ENCODE measurements at regions not wholly inside any gene's neighbourhood (a gene's known extent, or its start where the extent isn't known, plus 50 kb on each side); places are given as distances from the start of the nearest gene placed in this dataset.

- Histone ChIP-seq H3K4me1 (no peaks in the 10 kb centered on the region), H3K27me3 (replicated peaks; ENCODE audit: control insufficient read depth, insufficient read depth, low read length) (no peaks in the 10 kb centered on the region), H3K4me3 (ENCODE audit: low read depth, low read length) (no peak overlapping the region), H3K9me3 (no peaks in the 10 kb centered on the region), H3K36me3 (ENCODE audit: control insufficient read depth, insufficient read depth, low read length) (no peaks in the 10 kb centered on the region)
- TF ChIP-seq CTCF (IDR thresholded peaks at IDR 0.05; ENCODE audit: insufficient read depth in 1 of 2, low read depth in 1 of 2, low read length in 1 of 2, severe bottlenecking in 1 of 2, unreplicated experiment in 1 of 2): no peak
- no peaks in the 10 kb centered on the region for H3K36me3 Mint-ChIP-seq (ENCODE audit: insufficient read depth, unreplicated experiment)
- no peak for DNase-seq
- BruUV-seq (replicated peaks): no TSS peak
- intact Hi-C loops (cut with micrococcal nuclease; ENCODE audit: unreplicated experiment): no loop called here
- H3K4me1 Mint-ChIP-seq (ENCODE audit: low read depth, unreplicated experiment): peaks cover 2% of the 10 kb centered on the region
- ChIA-PET POLR2A (no interaction called here), CTCF (no interaction called here)
- H3K27ac Mint-ChIP-seq (ENCODE audit: unreplicated experiment): peak overlapping the region; percentile 7
- no peak overlapping the region for H3K4me3 Mint-ChIP-seq (ENCODE audit: unreplicated experiment)
- no peaks in the 10 kb centered on the region for H3K9me3 Mint-ChIP-seq (ENCODE audit: unreplicated experiment)
- no peaks in the 10 kb centered on the region for H3K27me3 Mint-ChIP-seq (ENCODE audit: insufficient read depth, unreplicated experiment)
These were observed 217.6 kb upstream of the FOXQ1 start for GRCh38 chr6:1094306-1094705.

- no peak overlapping the region for H3K4me3 Mint-ChIP-seq (ENCODE audit: unreplicated experiment)
- H3K4me3 ChIP-seq (ENCODE audit: low read depth, low read length): no peak overlapping the region
- H3K4me1 ChIP-seq: no peaks in the 10 kb centered on the region
- H3K36me3 ChIP-seq (ENCODE audit: control insufficient read depth, insufficient read depth, low read length): no peaks in the 10 kb centered on the region
- no peaks in the 10 kb centered on the region for H3K4me1 Mint-ChIP-seq (ENCODE audit: low read depth, unreplicated experiment)
- H3K9me3 Mint-ChIP-seq (ENCODE audit: unreplicated experiment): no peaks in the 10 kb centered on the region
- no peaks in the 10 kb centered on the region for H3K27me3 Mint-ChIP-seq (ENCODE audit: insufficient read depth, unreplicated experiment)
- H3K9me3 ChIP-seq: no peaks in the 10 kb centered on the region
- POLR2A ChIA-PET: no interaction called here
- no peaks in the 10 kb centered on the region for H3K36me3 Mint-ChIP-seq (ENCODE audit: insufficient read depth, unreplicated experiment)
- BruUV-seq (replicated peaks): no TSS peak
- CTCF ChIA-PET: no interaction called here
- DNase-seq: no peak
- no peak for TF ChIP-seq CTCF (IDR thresholded peaks at IDR 0.05; ENCODE audit: insufficient read depth in 1 of 2, low read depth in 1 of 2, low read length in 1 of 2, severe bottlenecking in 1 of 2, unreplicated experiment in 1 of 2)
- no peaks in the 10 kb centered on the region for H3K27me3 ChIP-seq (replicated peaks; ENCODE audit: control insufficient read depth, insufficient read depth, low read length)
- intact Hi-C loops (cut with micrococcal nuclease; ENCODE audit: unreplicated experiment): no loop called here
- no peak overlapping the region for H3K27ac Mint-ChIP-seq (ENCODE audit: unreplicated experiment)
These were observed 220.0 kb upstream of the FOXQ1 start for GRCh38 chr6:1091900-1092299.

GRCh38 chr6:1089859-1090258 is 222.0 kb upstream of the FOXQ1 start:
- BruUV-seq (replicated peaks): no TSS peak
- no peak overlapping the region for H3K4me3 ChIP-seq (ENCODE audit: low read depth, low read length)
- intact Hi-C loops (cut with micrococcal nuclease; ENCODE audit: unreplicated experiment): no loop called here
- H3K9me3 ChIP-seq: no peaks in the 10 kb centered on the region
- Mint-ChIP-seq H3K9me3 (ENCODE audit: unreplicated experiment) (no peaks in the 10 kb centered on the region), H3K27me3 (ENCODE audit: insufficient read depth, unreplicated experiment) (no peaks in the 10 kb centered on the region), H3K36me3 (ENCODE audit: insufficient read depth, unreplicated experiment) (no peaks in the 10 kb centered on the region), H3K27ac (ENCODE audit: unreplicated experiment) (no peak overlapping the region), H3K4me3 (ENCODE audit: unreplicated experiment) (no peak overlapping the region), H3K4me1 (ENCODE audit: low read depth, unreplicated experiment) (no peaks in the 10 kb centered on the region)
- H3K27me3 ChIP-seq (replicated peaks; ENCODE audit: control insufficient read depth, insufficient read depth, low read length): no peaks in the 10 kb centered on the region
- POLR2A ChIA-PET: no interaction called here
- DNase-seq: no peak
- no peaks in the 10 kb centered on the region for H3K4me1 ChIP-seq
- H3K36me3 ChIP-seq (ENCODE audit: control insufficient read depth, insufficient read depth, low read length): no peaks in the 10 kb centered on the region
- CTCF ChIA-PET: no interaction called here
- no peak for TF ChIP-seq CTCF (IDR thresholded peaks at IDR 0.05; ENCODE audit: insufficient read depth in 1 of 2, low read depth in 1 of 2, low read length in 1 of 2, severe bottlenecking in 1 of 2, unreplicated experiment in 1 of 2)
